ENCODE measurements at regions not wholly inside any gene's neighbourhood (a gene's known extent, or its start where the extent isn't known, plus 50 kb on each side); places are given as distances from the start of the nearest gene placed in this dataset.

GRCh38 chr4:58451707-58452106, 1341.5 kb upstream of the IGFBP7 start:
- Histone ChIP-seq H3K9me3 (ENCODE audit: control insufficient read depth, low read length) (no peaks in the 10 kb centered on the region), H3K4me3 (ENCODE audit: extremely low read depth, insufficient read depth, low read length, poor library complexity, severe bottlenecking) (no peak overlapping the region), H3K36me3 (ENCODE audit: control insufficient read depth, insufficient read depth, low read length) (no peaks in the 10 kb centered on the region), H3K4me1 (ENCODE audit: control insufficient read depth, insufficient read depth, low read length, poor library complexity, severe bottlenecking) (no peaks in the 10 kb centered on the region), H3K27ac (ENCODE audit: low read depth, low read length, severe bottlenecking) (no peak overlapping the region)
- WGBS, 2 experiments (ENCODE audit: insufficient coverage in 2 of 2) = no CpG with 5 or more reads among the region's 2 CpGs

- Histone ChIP-seq H3K9me3 (ENCODE audit: control insufficient read depth, low read length) (peaks cover 14% of the 10 kb centered on the region), H3K4me1 (ENCODE audit: control insufficient read depth, insufficient read depth, low read length, poor library complexity, severe bottlenecking) (no peaks in the 10 kb centered on the region), H3K27ac (ENCODE audit: low read depth, low read length, severe bottlenecking) (no peak overlapping the region), H3K4me3 (ENCODE audit: extremely low read depth, insufficient read depth, low read length, poor library complexity, severe bottlenecking) (no peak overlapping the region), H3K36me3 (ENCODE audit: control insufficient read depth, insufficient read depth, low read length) (no peaks in the 10 kb centered on the region)
- WGBS, 2 experiments (ENCODE audit: insufficient coverage in 2 of 2) = 98% methylated on average over 11 of the region's 11 CpGs; no CpG with 5 or more reads in 1 of the 2 experiments
Measured at GRCh38 chr4:58435871-58436270, 1325.7 kb upstream of the IGFBP7 start.

GRCh38 chr4:58413849-58414248, 1303.7 kb upstream of the IGFBP7 start:
- H3K27ac ChIP-seq (ENCODE audit: low read depth, low read length, severe bottlenecking) = no peak overlapping the region
- no peaks in the 10 kb centered on the region for H3K36me3 ChIP-seq (ENCODE audit: control insufficient read depth, insufficient read depth, low read length)
- WGBS, 2 experiments (ENCODE audit: insufficient coverage in 2 of 2) = 80% methylated on average over 1 of the region's 1 CpG; no CpG with 5 or more reads in 1 of the 2 experiments
- no peak overlapping the region for H3K4me3 ChIP-seq (ENCODE audit: extremely low read depth, insufficient read depth, low read length, poor library complexity, severe bottlenecking)
- H3K9me3 ChIP-seq (ENCODE audit: control insufficient read depth, low read length) = no peaks in the 10 kb centered on the region
- H3K4me1 ChIP-seq (ENCODE audit: control insufficient read depth, insufficient read depth, low read length, poor library complexity, severe bottlenecking) = no peaks in the 10 kb centered on the region

GRCh38 chr4:58411904-58412303, 1301.7 kb upstream of the IGFBP7 start:
- 86 to 100% methylated on average over 1 of the region's 2 CpGs for WGBS, 2 experiments (ENCODE audit: insufficient coverage in 2 of 2)

DNA sequence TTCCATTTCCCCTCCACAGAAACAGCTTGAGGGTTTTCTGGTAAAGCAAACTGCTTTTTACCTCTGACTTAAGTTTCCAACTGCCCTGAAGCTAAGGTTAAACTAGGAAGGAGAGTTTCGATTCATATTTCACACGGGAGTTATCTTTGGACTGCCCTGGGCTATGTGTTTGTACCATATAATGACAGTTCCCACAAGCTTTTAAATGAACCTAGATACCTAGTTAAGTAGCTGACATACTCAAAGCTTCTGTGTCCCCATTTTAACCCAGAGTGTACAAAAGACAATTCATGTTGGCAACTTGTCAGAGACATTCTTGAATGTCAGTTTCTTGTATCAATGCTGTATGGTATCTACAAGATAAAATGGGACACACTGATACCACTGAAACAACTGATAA, 1296.6 kb upstream of the IGFBP7 start:
- no peak overlapping the region for H3K4me3 ChIP-seq (ENCODE audit: extremely low read depth, insufficient read depth, low read length, poor library complexity, severe bottlenecking)
- no peaks in the 10 kb centered on the region for H3K9me3 ChIP-seq (ENCODE audit: control insufficient read depth, low read length)
- no peaks in the 10 kb centered on the region for H3K4me1 ChIP-seq (ENCODE audit: control insufficient read depth, insufficient read depth, low read length, poor library complexity, severe bottlenecking)
- H3K27ac ChIP-seq (ENCODE audit: low read depth, low read length, severe bottlenecking) = no peak overlapping the region
- WGBS, 2 experiments (ENCODE audit: insufficient coverage in 2 of 2) = 100% methylated on average over 1 of the region's 2 CpGs; no CpG with 5 or more reads in 1 of the 2 experiments
- H3K36me3 ChIP-seq (ENCODE audit: control insufficient read depth, insufficient read depth, low read length) = no peaks in the 10 kb centered on the region

More at GRCh38 chr4:58411904-58412303, 1301.7 kb upstream of the IGFBP7 start:
- no peak overlapping the region for H3K27ac ChIP-seq (ENCODE audit: low read depth, low read length, severe bottlenecking)
- H3K9me3 ChIP-seq (ENCODE audit: control insufficient read depth, low read length) = no peaks in the 10 kb centered on the region
- H3K36me3 ChIP-seq (ENCODE audit: control insufficient read depth, insufficient read depth, low read length) = no peaks in the 10 kb centered on the region
- no peaks in the 10 kb centered on the region for H3K4me1 ChIP-seq (ENCODE audit: control insufficient read depth, insufficient read depth, low read length, poor library complexity, severe bottlenecking)
- H3K4me3 ChIP-seq (ENCODE audit: extremely low read depth, insufficient read depth, low read length, poor library complexity, severe bottlenecking) = no peak overlapping the region

GRCh38 chr4:58368221-58368620, 1258.0 kb upstream of the IGFBP7 start:
- Histone ChIP-seq H3K4me3 (ENCODE audit: extremely low read depth, insufficient read depth, low read length, poor library complexity, severe bottlenecking) (no peak overlapping the region), H3K9me3 (ENCODE audit: control insufficient read depth, low read length) (no peaks in the 10 kb centered on the region), H3K4me1 (ENCODE audit: control insufficient read depth, insufficient read depth, low read length, poor library complexity, severe bottlenecking) (no peaks in the 10 kb centered on the region), H3K27ac (ENCODE audit: low read depth, low read length, severe bottlenecking) (no peak overlapping the region), H3K36me3 (ENCODE audit: control insufficient read depth, insufficient read depth, low read length) (no peaks in the 10 kb centered on the region)

- Histone ChIP-seq H3K27ac (ENCODE audit: low read depth, low read length, severe bottlenecking) (no peak overlapping the region), H3K36me3 (ENCODE audit: control insufficient read depth, insufficient read depth, low read length) (no peaks in the 10 kb centered on the region), H3K4me1 (ENCODE audit: control insufficient read depth, insufficient read depth, low read length, poor library complexity, severe bottlenecking) (no peaks in the 10 kb centered on the region), H3K4me3 (ENCODE audit: extremely low read depth, insufficient read depth, low read length, poor library complexity, severe bottlenecking) (no peak overlapping the region), H3K9me3 (ENCODE audit: control insufficient read depth, low read length) (peaks cover 18% of the 10 kb centered on the region)
- WGBS, 2 experiments (ENCODE audit: insufficient coverage in 2 of 2) = 81 to 93% methylated on average over 3 to 4 of the region's 5 CpGs
Measured at GRCh38 chr4:58360354-58361133, 1250.4 kb upstream of the IGFBP7 start.

DNA sequence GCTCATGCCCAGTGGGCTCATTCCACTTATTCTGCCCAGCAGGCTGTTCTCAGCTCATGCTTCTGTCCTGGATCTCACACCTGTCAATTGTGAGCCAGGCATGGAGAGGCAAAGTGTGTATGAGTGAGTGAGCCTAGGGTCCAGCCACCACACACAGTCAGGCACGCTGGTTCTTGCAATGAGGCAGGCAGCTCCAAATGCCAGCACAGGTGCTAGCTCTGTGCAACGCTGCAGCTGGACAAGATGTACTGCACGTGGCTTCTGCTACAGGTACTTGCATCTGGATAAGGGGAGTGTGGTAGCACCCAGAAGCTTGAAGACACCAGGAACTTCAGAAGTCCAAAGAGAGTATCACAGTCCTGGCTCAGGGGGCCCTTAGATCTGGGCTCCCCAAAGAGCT, 1249.4 kb upstream of the IGFBP7 start:
- Histone ChIP-seq H3K4me1 (ENCODE audit: control insufficient read depth, insufficient read depth, low read length, poor library complexity, severe bottlenecking) (no peaks in the 10 kb centered on the region), H3K4me3 (ENCODE audit: extremely low read depth, insufficient read depth, low read length, poor library complexity, severe bottlenecking) (no peak overlapping the region), H3K27ac (ENCODE audit: low read depth, low read length, severe bottlenecking) (no peak overlapping the region), H3K9me3 (ENCODE audit: control insufficient read depth, low read length) (peaks cover 18% of the 10 kb centered on the region), H3K36me3 (ENCODE audit: control insufficient read depth, insufficient read depth, low read length) (no peaks in the 10 kb centered on the region)
- WGBS, 2 experiments (ENCODE audit: insufficient coverage in 2 of 2) = 67 to 78% methylated on average over 3 of the region's 3 CpGs

DNA sequence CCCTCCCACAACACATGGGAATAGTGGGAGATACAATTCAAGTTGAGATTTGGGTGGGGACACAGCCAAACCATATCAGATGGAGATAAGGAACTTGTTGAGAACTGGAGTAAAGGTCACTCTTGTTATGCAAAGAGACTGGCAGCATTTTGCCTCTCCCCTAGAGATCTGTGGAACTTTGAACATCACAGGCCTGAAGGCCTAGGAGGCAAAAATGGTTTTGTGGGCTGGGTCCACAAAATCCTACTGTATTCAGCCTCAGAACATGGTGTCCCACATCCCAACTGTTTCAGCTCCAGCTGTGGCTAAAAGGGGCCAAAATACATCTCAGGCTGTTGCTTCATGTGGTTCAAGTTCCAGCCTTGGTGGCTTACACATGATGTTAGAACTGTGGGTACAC, 1247.8 kb upstream of the IGFBP7 start:
- Histone ChIP-seq H3K4me1 (ENCODE audit: control insufficient read depth, insufficient read depth, low read length, poor library complexity, severe bottlenecking) (no peaks in the 10 kb centered on the region), H3K36me3 (ENCODE audit: control insufficient read depth, insufficient read depth, low read length) (no peaks in the 10 kb centered on the region), H3K27ac (ENCODE audit: low read depth, low read length, severe bottlenecking) (no peak overlapping the region), H3K9me3 (ENCODE audit: control insufficient read depth, low read length) (peaks cover 18% of the 10 kb centered on the region), H3K4me3 (ENCODE audit: extremely low read depth, insufficient read depth, low read length, poor library complexity, severe bottlenecking) (no peak overlapping the region)

- Histone ChIP-seq H3K4me3 (ENCODE audit: extremely low read depth, insufficient read depth, low read length, poor library complexity, severe bottlenecking) (no peak overlapping the region), H3K36me3 (ENCODE audit: control insufficient read depth, insufficient read depth, low read length) (no peaks in the 10 kb centered on the region), H3K9me3 (ENCODE audit: control insufficient read depth, low read length) (no peaks in the 10 kb centered on the region), H3K4me1 (ENCODE audit: control insufficient read depth, insufficient read depth, low read length, poor library complexity, severe bottlenecking) (no peaks in the 10 kb centered on the region), H3K27ac (ENCODE audit: low read depth, low read length, severe bottlenecking) (no peak overlapping the region)
- WGBS, 2 experiments (ENCODE audit: insufficient coverage in 2 of 2) = 80 to 87% methylated on average over 2 to 3 of the region's 4 CpGs
Measured at GRCh38 chr4:58325070-58325469, 1214.9 kb upstream of the IGFBP7 start.

- H3K4me1 ChIP-seq (ENCODE audit: control insufficient read depth, insufficient read depth, low read length, poor library complexity, severe bottlenecking) = no peaks in the 10 kb centered on the region
- H3K4me3 ChIP-seq (ENCODE audit: extremely low read depth, insufficient read depth, low read length, poor library complexity, severe bottlenecking) = no peak overlapping the region
- H3K27ac ChIP-seq (ENCODE audit: low read depth, low read length, severe bottlenecking) = no peak overlapping the region
- WGBS, 2 experiments (ENCODE audit: insufficient coverage in 2 of 2) = no CpG with 5 or more reads among the region's 4 CpGs
- H3K9me3 ChIP-seq (ENCODE audit: control insufficient read depth, low read length) = no peaks in the 10 kb centered on the region
- no peaks in the 10 kb centered on the region for H3K36me3 ChIP-seq (ENCODE audit: control insufficient read depth, insufficient read depth, low read length)
Measured at GRCh38 chr4:58313444-58313843, 1203.3 kb upstream of the IGFBP7 start.
